Posterior vena cava (tissue), 2 donors: ENCODE measurements at regions not wholly inside any gene's neighbourhood (a gene's known extent, or its start where the extent isn't known, plus 50 kb on each side); places are given as distances from the start of the nearest gene placed in this dataset.

Experiments used
- DNase-seq: peaks from one replicate; pipeline ENCODE4 v3.0.0-alpha.2; 2020; ENCODE audit warnings: low spot score
- intact Hi-C, 2 donors: fragments of 100-400 bp; cut with DNase I; formaldehyde crosslinking; loops; one replicate each; pipeline versions ENCODE4 v1.14.1 to v1.14.2; 2022 to 2023
- donor health status: DM: yes; HTN: yes; CAD: no.
- donor health status: DM: yes; HTN: yes; CAD: no.

GRCh38 chr2:147575106-147575505, 269.7 kb upstream of the ACVR2A start:
- intact Hi-C loops, result loop anchor here in 1 of 2 donors (5.0 kb wide), 1 partner anchor 1377 kb away; no protein-coding TSS in a partner anchor
- no peak for DNase-seq

GRCh38 chr2:147572622-147573021, 272.2 kb upstream of the ACVR2A start:
- intact Hi-C loops, result no loop called here
- no peak for DNase-seq

GRCh38 chr2:147569426-147569825, 275.4 kb upstream of the ACVR2A start:
- no peak for DNase-seq
- intact Hi-C loops, result no loop called here

GRCh38 chr2:147568109-147568508, 276.7 kb upstream of the ACVR2A start:
- no peak for DNase-seq
- intact Hi-C loops, result no loop called here

- no peak for DNase-seq
- intact Hi-C loops, result no loop called here
Observed at GRCh38 chr2:147567136-147567535, 277.7 kb upstream of the ACVR2A start.

- DNase-seq, result no peak
- intact Hi-C loops, result no loop called here
Observed at GRCh38 chr2:147560810-147561535, 283.9 kb upstream of the ACVR2A start.

GRCh38 chr2:147559070-147559725, 285.6 kb upstream of the ACVR2A start:
- intact Hi-C loops, result no loop called here
- no peak for DNase-seq

GRCh38 chr2:147558620-147559019, 286.2 kb upstream of the ACVR2A start:
- DNase-seq, result no peak
- intact Hi-C loops, result no loop called here

GRCh38 chr2:147554521-147555107, 290.2 kb upstream of the ACVR2A start:
- DNase-seq, result no peak
- intact Hi-C loops, result no loop called here

- DNase-seq, result no peak
- intact Hi-C loops, result no loop called here
Observed at GRCh38 chr2:147553775-147554271, 291.0 kb upstream of the ACVR2A start.

GRCh38 chr2:147550995-147551731, 293.7 kb upstream of the ACVR2A start:
- DNase-seq, result no peak
- intact Hi-C loops, result no loop called here

- intact Hi-C loops, result no loop called here
- no peak for DNase-seq
Observed at GRCh38 chr2:147549054-147549453, 295.8 kb upstream of the ACVR2A start.

GRCh38 chr2:147548451-147548850, 296.4 kb upstream of the ACVR2A start:
- DNase-seq, result no peak
- intact Hi-C loops, result no loop called here

- intact Hi-C loops, result no loop called here
- DNase-seq, result no peak
Observed at GRCh38 chr2:147547440-147547839, 297.4 kb upstream of the ACVR2A start.

- intact Hi-C loops, result no loop called here
- DNase-seq, result no peak
Observed at GRCh38 chr2:147546109-147546508, 298.7 kb upstream of the ACVR2A start.

GRCh38 chr2:147543056-147543455, 301.8 kb upstream of the ACVR2A start:
- no peak for DNase-seq
- intact Hi-C loops, result no loop called here

- no peak for DNase-seq
- intact Hi-C loops, result no loop called here
Observed at GRCh38 chr2:147542351-147542750, 302.5 kb upstream of the ACVR2A start.

GRCh38 chr2:147541314-147541713, 303.5 kb upstream of the ACVR2A start:
- intact Hi-C loops, result no loop called here
- no peak for DNase-seq

GRCh38 chr2:147538821-147539220, 306.0 kb upstream of the ACVR2A start:
- intact Hi-C loops, result no loop called here
- no peak for DNase-seq

- intact Hi-C loops, result no loop called here
- no peak for DNase-seq
Observed at GRCh38 chr2:147538088-147538487, 306.7 kb upstream of the ACVR2A start.
